ENCODE measurements at regions not wholly inside any gene's neighbourhood (a gene's known extent, or its start where the extent isn't known, plus 50 kb on each side); places are given as distances from the start of the nearest gene placed in this dataset.

GRCh38 chr12:107560165-107560898 is 125.3 kb upstream of the PWP1 start:
- TF ChIP-seq CTCF (IDR thresholded peaks at IDR 0.05) (no peak), POLR2A (IDR thresholded peaks at IDR 0.05) (no peak)

Measured in body of pancreas (tissue), 4 donors.